Fibroblast of the conjunctiva (primary cell): ENCODE measurements at regions not wholly inside any gene's neighbourhood (a gene's known extent, or its start where the extent isn't known, plus 50 kb on each side); places are given as distances from the start of the nearest gene placed in this dataset.
"Not testable (repeated sequence)": the region's sequence is repeated elsewhere in the genome, so short reads cannot be mapped to it uniquely, and the experiment has no call there.

ENCODE experiments used
- DNase-seq: peaks from one replicate; pipeline ENCODE4 v3.0.0-alpha.2; 2010; ENCODE audit warnings: low read depth

GRCh38 chr5:15021266-15022046 is 149.9 kb upstream of the ANKH start:
- DNase-seq: peak; percentile 16

- DNase-seq: no peak
Observed at GRCh38 chr5:15020736-15021135, 149.2 kb upstream of the ANKH start.

GRCh38 chr5:15014809-15015208 is 143.2 kb upstream of the ANKH start:
- DNase-seq: no peak

- DNase-seq: peak; percentile 51
Observed at GRCh38 chr5:15013654-15014463, 142.3 kb upstream of the ANKH start.

GRCh38 chr5:15012061-15012460 is 140.5 kb upstream of the ANKH start:
- DNase-seq: no peak

- no peak for DNase-seq
Observed at GRCh38 chr5:15010936-15011335, 139.4 kb upstream of the ANKH start.

- peak; percentile 65 for DNase-seq
Observed at GRCh38 chr5:15009420-15009819, 137.8 kb upstream of the ANKH start.

- DNase-seq: no peak
Observed at GRCh38 chr5:15008921-15009320, 137.3 kb upstream of the ANKH start.

GRCh38 chr5:15008476-15008875 is 136.9 kb upstream of the ANKH start:
- DNase-seq: peak; percentile 91

GRCh38 chr5:15007646-15008045 is 136.1 kb upstream of the ANKH start:
- DNase-seq: no peak

- no peak for DNase-seq
Observed at GRCh38 chr5:15004506-15004905, 132.9 kb upstream of the ANKH start.

- DNase-seq: peak; percentile 65
Observed at GRCh38 chr5:15003511-15003920, 131.9 kb upstream of the ANKH start.

- DNase-seq: no peak
Observed at GRCh38 chr5:15002791-15003190, 131.2 kb upstream of the ANKH start.

- DNase-seq: no peak
Observed at GRCh38 chr5:15002173-15002572, 130.6 kb upstream of the ANKH start.

- no peak for DNase-seq
Observed at GRCh38 chr5:15001517-15001916, 129.9 kb upstream of the ANKH start.

- DNase-seq: no peak
Observed at GRCh38 chr5:14998491-14998890, 126.9 kb upstream of the ANKH start.

GRCh38 chr5:14996997-14997396 is 125.4 kb upstream of the ANKH start:
- no peak for DNase-seq

GRCh38 chr5:14995229-14995628 is 123.7 kb upstream of the ANKH start:
- no peak for DNase-seq

GRCh38 chr5:14993459-14994133 is 122.0 kb upstream of the ANKH start:
- not testable (repeated sequence) for DNase-seq

GRCh38 chr5:14992751-14993458 is 121.3 kb upstream of the ANKH start:
- not testable (repeated sequence) for DNase-seq

GRCh38 chr5:14988223-14988622 is 116.6 kb upstream of the ANKH start:
- DNase-seq: no peak

- DNase-seq: no peak
Observed at GRCh38 chr5:14986413-14986812, 114.8 kb upstream of the ANKH start.
